ENCODE measurements at regions not wholly inside any gene's neighbourhood (a gene's known extent, or its start where the extent isn't known, plus 50 kb on each side); places are given as distances from the start of the nearest gene placed in this dataset.
"Not testable (repeated sequence)": the region's sequence is repeated elsewhere in the genome, so short reads cannot be mapped to it uniquely, and the experiment has no call there.

- not testable (repeated sequence) for TF ChIP-seq CTCF, POLR2A (IDR thresholded peaks at IDR 0.05)
These were observed 119.3 kb downstream of the NPIPB11 start for GRCh38 chr16:29287246-29287645.

Measured in breast epithelium (tissue), 3 donors.